RWPE1 (cell line): ENCODE measurements at regions not wholly inside any gene's neighbourhood (a gene's known extent, or its start where the extent isn't known, plus 50 kb on each side); places are given as distances from the start of the nearest gene placed in this dataset.

Experiments used
- CTCF ChIA-PET: fragments of 350-600 bp; sonication (Branson Sonifier 250); formaldehyde crosslinking; extraction: SDS; loops from one replicate; lab custom pipeline; 2021; lab: Yijun Ruan, JAX
- POLR2A ChIA-PET: fragments of 400-600 bp; formaldehyde crosslinking; extraction: SDS; loops from one replicate; lab custom pipeline; 2020; ENCODE audit warnings: antibody characterized with exemption; ENCODE audit not compliant: low non-redundant PET; lab: Yijun Ruan, JAX
- DNase-seq: peaks from one replicate; pipeline ENCODE4 v3.0.0; 2012; ENCODE audit warnings: low spot score
- H3K27ac ChIP-seq: fragments of 450-650 bp; 2 replicates; pipeline ENCODE4 v1.5.1; 2017
- CTCF ChIP-seq: fragments of 450-650 bp; conservative IDR thresholded peaks from 2 replicates; pipeline ENCODE4 v1.5.1; 2017; ENCODE audit warnings: low read depth, mild to moderate bottlenecking

- ChIA-PET CTCF (no interaction called here), POLR2A (no interaction called here)
- DNase-seq, result no peak
- H3K27ac ChIP-seq, result no peak overlapping the region
- TF ChIP-seq CTCF, result no peak
Observed at GRCh38 chr12:84077679-84078078, 834.9 kb downstream of the SLC6A15 start.

GRCh38 chr12:84075991-84076390 is 836.6 kb downstream of the SLC6A15 start:
- no peak for TF ChIP-seq CTCF
- no peak overlapping the region for H3K27ac ChIP-seq
- CTCF ChIA-PET, result no interaction called here
- no peak for DNase-seq
- POLR2A ChIA-PET, result no interaction called here

GRCh38 chr12:84073401-84073800 is 839.2 kb downstream of the SLC6A15 start:
- no peak for TF ChIP-seq CTCF
- ChIA-PET CTCF (interaction anchor here (0.5 to 0.6 kb wide), 2 partner anchors 383 to 694 kb away, joined by 3 to 4 read pairs; no protein-coding TSS in a partner anchor), POLR2A (no interaction called here)
- no peak overlapping the region for H3K27ac ChIP-seq
- DNase-seq, result no peak

- no peak for TF ChIP-seq CTCF
- no peak overlapping the region for H3K27ac ChIP-seq
- ChIA-PET CTCF (interaction anchor here (0.5 to 0.6 kb wide), 2 partner anchors 384 to 693 kb away, joined by 3 to 4 read pairs; no protein-coding TSS in a partner anchor), POLR2A (no interaction called here)
- DNase-seq, result no peak
Observed at GRCh38 chr12:84072961-84073360, 839.6 kb downstream of the SLC6A15 start.

GRCh38 chr12:84070292-84070691 is 842.3 kb downstream of the SLC6A15 start:
- ChIA-PET POLR2A (no interaction called here), CTCF (interaction anchor here (0.6 kb wide), 1 partner anchor 375 kb away, joined by 4 read pairs; no protein-coding TSS in a partner anchor)
- H3K27ac ChIP-seq, result no peak overlapping the region
- TF ChIP-seq CTCF, result no peak
- no peak for DNase-seq

- TF ChIP-seq CTCF, result no peak
- DNase-seq, result no peak
- H3K27ac ChIP-seq, result no peak overlapping the region
- ChIA-PET POLR2A (no interaction called here), CTCF (no interaction called here)
Observed at GRCh38 chr12:84069699-84070098, 842.9 kb downstream of the SLC6A15 start.

GRCh38 chr12:84069198-84069597 is 843.4 kb downstream of the SLC6A15 start:
- TF ChIP-seq CTCF, result no peak
- POLR2A ChIA-PET, result no interaction called here
- H3K27ac ChIP-seq, result no peak overlapping the region
- CTCF ChIA-PET, result no interaction called here
- no peak for DNase-seq
